ENCODE measurements at regions not wholly inside any gene's neighbourhood (a gene's known extent, or its start where the extent isn't known, plus 50 kb on each side); places are given as distances from the start of the nearest gene placed in this dataset.

- Histone ChIP-seq H3K4me3 (no peak overlapping the region), H3K27ac (no peak overlapping the region)
- no peak for DNase-seq (ENCODE audit: low spot score)
- TF ChIP-seq CTCF (IDR thresholded peaks at IDR 0.05) = no peak
Observed at GRCh38 chr6:76416821-76417605, 344.6 kb upstream of the IMPG1 start.

- no peak overlapping the region for H3K27ac ChIP-seq
- no peak for DNase-seq (ENCODE audit: low spot score)
- no peak for TF ChIP-seq CTCF (IDR thresholded peaks at IDR 0.05)
- H3K4me3 ChIP-seq = no peak overlapping the region
Observed at GRCh38 chr6:76403064-76403463, 330.6 kb upstream of the IMPG1 start.

- DNase-seq (ENCODE audit: low spot score) = no peak
- TF ChIP-seq CTCF (IDR thresholded peaks at IDR 0.05) = no peak
- no peak overlapping the region for H3K4me3 ChIP-seq
- no peak overlapping the region for H3K27ac ChIP-seq
Observed at GRCh38 chr6:76397966-76398365, 325.5 kb upstream of the IMPG1 start.

GRCh38 chr6:76382201-76382600, 309.7 kb upstream of the IMPG1 start:
- TF ChIP-seq CTCF (IDR thresholded peaks at IDR 0.05) = no peak
- Histone ChIP-seq H3K27ac (no peak overlapping the region), H3K4me3 (no peak overlapping the region)
- DNase-seq (ENCODE audit: low spot score) = no peak

GRCh38 chr6:76381612-76382011, 309.1 kb upstream of the IMPG1 start:
- H3K4me3 ChIP-seq = no peak overlapping the region
- no peak for DNase-seq (ENCODE audit: low spot score)
- no peak overlapping the region for H3K27ac ChIP-seq
- TF ChIP-seq CTCF (IDR thresholded peaks at IDR 0.05) = no peak

GRCh38 chr6:76351275-76351674, 278.8 kb upstream of the IMPG1 start:
- no peak for DNase-seq (ENCODE audit: low spot score)
- TF ChIP-seq CTCF (IDR thresholded peaks at IDR 0.05) = no peak
- H3K27ac ChIP-seq = no peak overlapping the region
- H3K4me3 ChIP-seq = no peak overlapping the region

GRCh38 chr6:76347539-76347938, 275.1 kb upstream of the IMPG1 start:
- no peak for TF ChIP-seq CTCF (IDR thresholded peaks at IDR 0.05)
- H3K4me3 ChIP-seq = no peak overlapping the region
- no peak for DNase-seq (ENCODE audit: low spot score)
- H3K27ac ChIP-seq = no peak overlapping the region
